Hepatocyte (in vitro differentiated cells): ENCODE measurements at regions not wholly inside any gene's neighbourhood (a gene's known extent, or its start where the extent isn't known, plus 50 kb on each side); places are given as distances from the start of the nearest gene placed in this dataset.

Experiments used
- DNase-seq: peaks from one replicate; pipeline ENCODE4 v3.0.0-alpha.2; 2016; ENCODE audit warnings: low spot score
- H2AFZ ChIP-seq: fragments of 200-600 bp; sonication (generic); 2 replicates; pipeline ENCODE4 v1.6.0; 2016; ENCODE audit warnings: antibody characterized with exemption, mild to moderate bottlenecking
- H3K27ac ChIP-seq: fragments of 200-600 bp; sonication (generic); 2 replicates; pipeline ENCODE4 v1.5.1; 2016; ENCODE audit warnings: mild to moderate bottlenecking
- H3K27me3 ChIP-seq: fragments of 200-600 bp; sonication (generic); 2 replicates; pipeline ENCODE4 v1.6.1; 2016
- H3K36me3 ChIP-seq: fragments of 200-600 bp; sonication (generic); replicated peaks from 2 replicates; pipeline ENCODE4 v1.5.1; 2016; ENCODE audit warnings: low read depth; ENCODE audit not compliant: insufficient read depth
- H3K4me1 ChIP-seq: fragments of 200-600 bp; sonication (generic); 2 replicates; pipeline ENCODE4 v1.5.1; 2016; ENCODE audit warnings: mild to moderate bottlenecking, moderate library complexity; ENCODE audit not compliant: insufficient read depth
- H3K4me2 ChIP-seq: fragments of 200-600 bp; sonication (generic); 2 replicates; pipeline ENCODE4 v1.6.0; 2016
- H3K4me3 ChIP-seq: fragments of 200-600 bp; sonication (generic); 2 replicates; pipeline ENCODE4 v1.5.1; 2016; ENCODE audit warnings: mild to moderate bottlenecking
- H3K79me2 ChIP-seq: fragments of 200-600 bp; sonication (generic); 2 replicates; pipeline ENCODE4 v1.6.0; 2017; ENCODE audit warnings: mild to moderate bottlenecking
- H3K9me2 ChIP-seq: fragments of 200-600 bp; sonication (generic); replicated peaks from 2 replicates; pipeline ENCODE4 v1.6.0; 2017; ENCODE audit warnings: mild to moderate bottlenecking; ENCODE audit not compliant: insufficient read depth
- H3K9me3 ChIP-seq: fragments of 200-600 bp; sonication (generic); 2 replicates; pipeline ENCODE4 v1.5.1; 2016; ENCODE audit warnings: low read depth, mild to moderate bottlenecking
- H4K20me1 ChIP-seq: fragments of 200-600 bp; sonication (generic); 2 replicates; pipeline ENCODE4 v1.6.0; 2016; ENCODE audit warnings: mild to moderate bottlenecking; ENCODE audit not compliant: insufficient read depth, poor library complexity, severe bottlenecking
- EZH2 ChIP-seq: fragments of 200-600 bp; sonication (generic); IDR thresholded peaks from 2 replicates; pipeline ENCODE4 v1.6.1; 2016; ENCODE audit warnings: antibody characterized with exemption, mild to moderate bottlenecking, borderline replicate concordance
- EZH2phosphoT487 ChIP-seq: fragments of 200-600 bp; sonication (generic); IDR thresholded peaks from one replicate; pipeline ENCODE4 v1.6.1; 2018; ENCODE audit warnings: antibody characterized with exemption, mild to moderate bottlenecking, low read depth, moderate library complexity; ENCODE audit not compliant: unreplicated experiment, severe bottlenecking
- WGBS: methylation state at CpG from one replicate; pipeline ENCODE4 v1.1.6; 2016; ENCODE audit warnings: low lambda C conversion rate; ENCODE audit errors: missing lambda C conversion rate; 5-methylcytosine and 5-hydroxymethylcytosine counted together
- TF ChIP-seq, protein P1 (sequence below): fragments of 200-600 bp; sonication (generic); IDR thresholded peaks from 2 replicates; pipeline ENCODE4 v1.5.1; 2016; ENCODE audit warnings: antibody characterized with exemption, mild to moderate bottlenecking; ENCODE audit not compliant: poor library complexity

DNA sequence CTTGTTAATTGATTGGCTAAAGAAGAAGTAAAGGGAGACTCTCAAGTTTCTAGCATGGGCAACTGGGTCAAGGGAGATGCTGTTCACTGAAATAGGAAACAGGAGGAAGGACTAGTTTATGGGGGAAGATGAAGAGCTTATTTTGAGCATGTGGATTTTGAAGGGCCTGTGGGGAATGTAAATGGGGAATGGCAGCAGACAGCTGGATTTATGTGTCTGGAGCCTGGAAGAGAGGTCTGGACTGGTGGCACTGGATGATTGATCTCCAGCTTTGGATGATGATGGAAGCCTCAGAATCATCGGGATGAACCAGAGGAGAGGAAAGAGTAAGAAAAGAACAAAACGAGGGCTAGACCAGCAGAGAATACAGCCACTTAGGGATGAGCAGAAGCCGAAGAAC is 54.9 kb upstream of the ENAH start:
- Histone ChIP-seq H3K36me3 (no peaks in the 10 kb centered on the region), H3K79me2 (no peaks in the 10 kb centered on the region), H3K4me1 (no peaks in the 10 kb centered on the region), H3K27ac (no peak overlapping the region), H4K20me1 (no peaks in the 10 kb centered on the region), H3K4me3 (no peak overlapping the region), H3K4me2 (no peak overlapping the region), H2AFZ (no peak overlapping the region), H3K9me2 (no peaks in the 10 kb centered on the region), H3K9me3 (no peaks in the 10 kb centered on the region), H3K27me3 (no peaks in the 10 kb centered on the region)
- 47% methylated on average over 3 of the region's 3 CpGs for WGBS
- TF ChIP-seq, protein P1, sequence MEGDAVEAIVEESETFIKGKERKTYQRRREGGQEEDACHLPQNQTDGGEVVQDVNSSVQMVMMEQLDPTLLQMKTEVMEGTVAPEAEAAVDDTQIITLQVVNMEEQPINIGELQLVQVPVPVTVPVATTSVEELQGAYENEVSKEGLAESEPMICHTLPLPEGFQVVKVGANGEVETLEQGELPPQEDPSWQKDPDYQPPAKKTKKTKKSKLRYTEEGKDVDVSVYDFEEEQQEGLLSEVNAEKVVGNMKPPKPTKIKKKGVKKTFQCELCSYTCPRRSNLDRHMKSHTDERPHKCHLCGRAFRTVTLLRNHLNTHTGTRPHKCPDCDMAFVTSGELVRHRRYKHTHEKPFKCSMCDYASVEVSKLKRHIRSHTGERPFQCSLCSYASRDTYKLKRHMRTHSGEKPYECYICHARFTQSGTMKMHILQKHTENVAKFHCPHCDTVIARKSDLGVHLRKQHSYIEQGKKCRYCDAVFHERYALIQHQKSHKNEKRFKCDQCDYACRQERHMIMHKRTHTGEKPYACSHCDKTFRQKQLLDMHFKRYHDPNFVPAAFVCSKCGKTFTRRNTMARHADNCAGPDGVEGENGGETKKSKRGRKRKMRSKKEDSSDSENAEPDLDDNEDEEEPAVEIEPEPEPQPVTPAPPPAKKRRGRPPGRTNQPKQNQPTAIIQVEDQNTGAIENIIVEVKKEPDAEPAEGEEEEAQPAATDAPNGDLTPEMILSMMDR, result no peak
- no peak for DNase-seq

DNA sequence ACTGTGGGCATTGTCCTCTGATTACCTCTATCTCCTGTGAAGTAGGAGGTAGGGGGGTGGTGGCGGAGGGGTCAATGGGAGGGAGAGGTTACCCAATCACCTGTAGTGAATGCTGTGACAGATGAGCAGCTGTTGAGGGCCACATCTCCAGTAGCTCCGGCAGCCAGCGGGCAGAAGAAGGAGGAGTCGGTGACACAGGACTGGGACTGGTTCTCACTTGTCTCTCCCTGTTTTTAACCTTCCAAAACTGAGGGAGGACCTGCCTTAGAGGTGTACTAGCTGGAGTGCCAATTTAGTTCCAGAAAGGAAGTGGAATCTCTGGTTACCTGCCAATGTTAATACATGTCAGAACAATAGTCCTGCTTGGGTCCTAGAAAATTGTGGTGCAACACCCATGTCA is 56.2 kb upstream of the ENAH start:
- WGBS, result 89% methylated on average over 4 of the region's 4 CpGs
- TF ChIP-seq EZH2 (no peak), EZH2phosphoT487 (no peak)
- TF ChIP-seq, protein P1, result no peak

DNA sequence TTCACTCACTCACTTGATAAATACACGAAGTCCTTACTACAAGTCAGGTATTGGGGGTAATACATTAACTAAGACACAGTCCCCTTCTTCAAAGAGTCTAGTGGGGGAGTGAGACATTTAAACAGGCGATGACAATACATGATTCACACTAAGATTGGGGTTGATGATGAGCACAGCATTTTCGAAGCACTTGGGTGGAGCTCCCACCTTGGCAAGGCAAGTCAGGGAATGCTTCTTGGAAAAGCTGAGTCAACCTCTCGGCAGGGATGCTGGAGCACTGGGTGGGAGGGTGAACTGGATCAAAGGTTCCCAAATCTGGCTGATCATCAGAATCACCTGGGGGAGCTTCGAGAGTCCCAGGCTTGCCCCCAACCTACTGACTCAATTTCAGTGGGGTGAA is 57.9 kb upstream of the ENAH start:
- Histone ChIP-seq H3K27me3 (no peaks in the 10 kb centered on the region), H3K27ac (no peak overlapping the region), H3K4me1 (no peaks in the 10 kb centered on the region), H3K79me2 (no peaks in the 10 kb centered on the region), H3K4me3 (no peak overlapping the region), H2AFZ (no peak overlapping the region), H3K9me3 (no peaks in the 10 kb centered on the region), H3K36me3 (no peaks in the 10 kb centered on the region), H4K20me1 (no peaks in the 10 kb centered on the region), H3K4me2 (no peak overlapping the region), H3K9me2 (no peaks in the 10 kb centered on the region)
- peak; percentile 19 for DNase-seq
- no peak for TF ChIP-seq EZH2
- TF ChIP-seq EZH2phosphoT487, result no peak
- TF ChIP-seq, protein P1, result no peak
- WGBS, result 76% methylated on average over 5 of the region's 5 CpGs

More for the DNA sequence above, 56.2 kb upstream of the ENAH start:
- no peak overlapping the region for H3K4me2 ChIP-seq
- H3K27ac ChIP-seq, result no peak overlapping the region
- H4K20me1 ChIP-seq, result no peaks in the 10 kb centered on the region
- H3K4me3 ChIP-seq, result no peak overlapping the region
- no peak overlapping the region for H2AFZ ChIP-seq
- H3K36me3 ChIP-seq, result no peaks in the 10 kb centered on the region
- H3K79me2 ChIP-seq, result no peaks in the 10 kb centered on the region
- no peaks in the 10 kb centered on the region for H3K27me3 ChIP-seq
- H3K4me1 ChIP-seq, result no peaks in the 10 kb centered on the region
- H3K9me2 ChIP-seq, result no peaks in the 10 kb centered on the region
- no peak for DNase-seq
- no peaks in the 10 kb centered on the region for H3K9me3 ChIP-seq
